ENCODE measurements at regions not wholly inside any gene's neighbourhood (a gene's known extent, or its start where the extent isn't known, plus 50 kb on each side); places are given as distances from the start of the nearest gene placed in this dataset.
A peak's percentile ranks its signal among the peaks of the same experiment; 100 is the strongest.

DNA sequence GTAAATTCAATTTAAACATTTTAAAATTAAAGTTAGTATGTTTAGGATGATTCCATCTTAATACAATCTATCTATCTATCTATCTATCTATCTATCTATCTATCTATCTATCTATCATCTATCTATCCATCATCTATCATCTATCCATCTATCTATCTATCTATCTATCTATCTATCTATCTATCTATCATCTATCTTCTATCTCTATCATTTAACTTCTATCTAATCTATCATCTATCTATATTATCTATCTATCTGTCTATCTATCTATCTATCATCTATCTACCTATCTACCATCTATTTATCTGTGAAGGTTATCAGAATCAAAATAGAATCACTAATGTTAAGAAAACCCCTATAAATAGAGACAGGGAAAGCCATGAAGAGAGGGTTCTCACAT is 78.3 kb downstream of the RAMP3 start:
- DNase-seq = no peak

DNA sequence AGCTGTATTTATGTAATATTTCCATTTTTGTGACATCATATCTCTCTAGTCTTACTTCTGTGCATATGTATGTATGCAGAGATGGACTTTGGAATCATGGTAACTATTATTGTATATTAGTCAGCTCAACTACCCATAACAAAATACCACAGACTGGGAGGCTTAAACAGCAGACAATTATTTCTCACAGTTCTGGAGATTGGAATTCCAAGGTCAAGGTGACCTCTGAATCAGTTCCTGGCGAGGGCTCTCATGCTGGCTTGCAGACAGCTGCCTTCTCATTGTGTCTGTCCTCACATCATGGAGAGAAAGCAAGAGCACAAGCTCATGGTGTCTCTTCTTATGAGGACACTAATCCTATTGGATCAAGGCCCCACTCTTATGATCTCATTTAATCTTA is 79.1 kb downstream of the RAMP3 start:
- no peak for DNase-seq

DNA sequence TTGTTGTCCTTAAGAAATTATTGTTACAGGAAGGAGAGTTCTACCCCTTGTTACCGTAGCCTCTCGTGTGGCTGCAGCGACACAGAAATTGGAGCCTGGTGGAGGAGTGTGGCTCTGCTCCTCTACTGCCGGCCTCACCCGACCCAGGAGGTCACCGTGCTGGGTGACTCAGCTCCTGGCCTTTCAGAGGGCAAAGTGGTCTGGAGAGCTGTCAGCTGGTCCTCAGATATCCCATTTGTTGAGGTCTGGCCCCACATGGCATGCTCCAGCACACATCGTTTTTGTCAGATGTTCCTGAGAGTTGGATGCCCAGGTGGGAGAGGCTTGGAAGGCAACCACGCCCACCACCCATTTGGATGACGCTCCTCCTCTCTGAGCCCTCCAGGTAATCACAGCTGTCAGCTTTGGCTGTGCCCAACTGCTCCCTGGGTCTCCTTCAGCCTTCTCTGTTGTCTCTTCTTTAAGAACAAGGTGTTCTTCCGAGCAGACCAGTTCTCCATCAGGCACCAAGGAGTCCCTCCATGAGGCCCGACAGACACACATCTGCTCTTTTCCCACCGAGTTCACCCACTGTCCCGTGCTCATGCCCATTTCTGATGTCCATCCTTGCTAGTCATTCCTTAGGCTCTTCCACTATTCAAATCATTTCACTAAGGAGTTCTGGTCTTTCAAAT is 80.3 kb downstream of the RAMP3 start:
- DNase-seq = no peak

DNA sequence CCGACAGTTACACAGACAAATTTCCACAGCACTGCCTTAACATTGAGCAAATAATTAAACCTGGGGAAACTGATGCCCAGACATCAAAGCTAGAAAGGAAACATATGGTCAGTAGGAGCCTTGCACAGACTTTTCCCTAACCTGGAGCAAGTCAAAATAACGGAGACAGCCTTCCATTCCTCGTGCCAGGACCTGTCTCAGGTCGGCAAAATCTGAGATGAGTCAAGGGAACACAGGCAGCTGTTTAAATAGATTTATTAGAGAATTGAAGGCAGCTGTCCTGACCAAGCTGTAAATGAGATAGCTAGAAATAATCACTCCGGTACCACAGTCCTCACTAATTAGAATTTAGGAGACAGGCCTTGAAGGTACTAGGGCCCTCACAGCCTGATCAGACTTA is 81.2 kb downstream of the RAMP3 start:
- no peak for DNase-seq

DNA sequence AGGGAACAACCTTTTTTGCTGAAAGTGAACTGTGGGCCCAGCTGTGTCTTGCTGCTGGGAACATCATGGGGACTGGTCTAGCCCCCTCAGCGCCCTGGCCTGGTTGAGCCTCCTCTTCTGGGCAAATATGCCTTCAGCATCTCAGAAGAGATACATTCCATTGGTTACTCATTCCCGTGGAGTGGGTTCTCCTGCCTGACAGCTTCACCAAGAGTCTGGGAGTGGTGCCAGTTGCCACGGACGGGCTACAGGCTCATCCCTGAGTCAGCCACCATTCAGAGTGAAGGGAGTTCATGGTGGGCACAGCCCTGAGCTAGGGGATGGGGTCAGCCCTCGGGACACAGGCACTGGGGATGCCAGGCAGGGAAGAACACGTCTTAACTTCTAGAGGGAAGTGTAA is 81.9 kb downstream of the RAMP3 start:
- no peak for DNase-seq

DNA sequence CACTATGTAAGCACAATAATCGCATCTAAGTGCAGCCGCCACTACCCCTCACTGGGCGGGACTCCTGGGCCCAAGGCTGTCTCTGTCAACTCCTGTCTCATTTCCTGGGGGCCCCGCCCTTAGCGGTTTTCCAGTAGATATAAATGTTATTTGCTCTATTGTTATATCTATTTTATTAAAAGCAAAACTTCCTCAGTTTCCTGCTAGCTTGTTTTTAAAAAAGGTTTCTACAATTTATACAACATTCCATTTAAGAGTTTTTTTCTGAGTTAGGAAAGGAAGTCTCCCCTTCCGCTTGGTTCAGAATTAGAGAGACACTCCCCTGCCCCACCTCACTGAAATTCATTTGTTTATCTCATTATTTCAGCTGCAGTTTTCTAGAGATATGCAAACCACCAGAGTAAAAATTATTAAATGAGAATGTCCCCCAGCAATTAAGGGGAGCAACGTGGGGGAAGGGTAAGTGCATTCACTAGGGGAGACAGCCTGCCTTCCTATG is 82.7 kb downstream of the RAMP3 start:
- DNase-seq = no peak

DNA sequence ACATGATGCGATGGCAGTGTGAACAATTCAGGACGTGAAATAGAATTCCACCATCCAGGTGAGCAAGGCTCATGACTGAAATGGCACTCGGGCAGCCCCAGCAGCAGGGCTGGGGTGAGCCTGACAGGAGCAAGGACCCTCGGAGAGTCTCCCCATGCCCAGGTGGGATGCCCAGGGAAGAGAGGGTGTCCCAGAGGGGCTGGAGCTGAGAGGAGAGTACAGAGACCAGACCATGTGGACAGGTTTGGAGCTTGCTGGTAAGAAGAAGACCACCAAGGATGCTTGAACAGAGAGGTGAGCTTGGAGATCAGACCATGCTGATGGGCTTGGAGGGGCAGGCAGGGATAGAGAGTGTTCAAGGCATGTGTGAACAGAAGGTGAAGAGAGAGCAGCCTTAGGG is 83.3 kb downstream of the RAMP3 start:
- DNase-seq = no peak

DNA sequence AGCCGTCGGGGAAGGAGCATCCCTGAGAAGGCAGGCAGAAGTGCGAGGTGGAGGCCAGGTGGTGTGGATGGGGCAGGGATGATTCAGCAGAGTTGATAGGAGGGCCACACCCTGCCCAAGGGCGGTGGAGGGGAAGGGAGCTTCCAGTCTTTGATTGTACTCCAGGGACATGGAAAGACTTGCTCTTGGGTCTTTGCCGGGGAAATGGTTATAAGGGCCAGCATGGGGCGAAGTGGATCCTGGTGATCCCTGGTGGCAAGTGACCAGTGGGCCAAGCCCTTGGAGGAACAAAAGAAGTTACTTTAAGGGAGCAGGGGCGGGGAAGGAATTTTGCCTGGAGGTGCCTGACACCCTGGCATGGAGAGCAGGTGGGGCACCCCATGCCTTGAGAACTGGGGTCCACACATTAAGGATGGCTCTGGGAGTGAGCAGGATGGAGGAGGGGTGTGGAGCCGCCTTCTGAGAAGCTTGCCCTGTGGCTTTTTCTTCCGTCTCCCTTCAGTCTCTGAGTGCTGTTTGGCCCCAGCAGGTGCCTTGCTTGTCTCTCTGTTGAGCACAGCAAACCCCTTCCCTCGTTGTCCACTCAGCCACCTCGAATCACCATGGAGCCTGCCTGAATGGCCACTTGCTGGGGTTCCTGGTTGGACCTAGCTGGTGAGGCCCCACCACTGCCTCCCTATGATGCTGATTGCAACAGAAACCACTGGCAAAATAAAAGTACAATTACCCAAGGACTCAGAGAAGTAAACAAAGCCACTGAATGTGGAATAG is 83.9 kb downstream of the RAMP3 start:
- DNase-seq = no peak

DNA sequence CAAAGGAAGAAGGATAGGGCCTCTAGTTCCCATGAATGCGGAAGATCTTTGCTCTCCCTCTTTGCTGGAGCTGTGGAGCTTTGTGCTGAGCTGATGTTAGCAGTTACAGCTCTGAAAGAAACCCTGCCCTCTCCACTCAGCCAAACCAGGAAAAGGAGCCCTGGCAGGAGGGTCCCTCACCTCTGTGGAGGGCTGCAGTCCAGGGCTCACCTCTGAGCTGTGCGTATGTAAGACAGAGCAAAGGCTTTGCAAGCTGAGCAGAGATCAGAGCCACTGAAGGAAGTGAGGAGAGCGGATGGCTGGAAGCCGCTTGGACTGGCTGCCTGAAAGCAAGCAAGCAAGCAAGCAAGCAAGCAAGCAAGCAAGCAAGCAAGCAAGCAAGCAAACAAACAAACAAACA is 84.7 kb downstream of the RAMP3 start:
- DNase-seq = no peak

DNA sequence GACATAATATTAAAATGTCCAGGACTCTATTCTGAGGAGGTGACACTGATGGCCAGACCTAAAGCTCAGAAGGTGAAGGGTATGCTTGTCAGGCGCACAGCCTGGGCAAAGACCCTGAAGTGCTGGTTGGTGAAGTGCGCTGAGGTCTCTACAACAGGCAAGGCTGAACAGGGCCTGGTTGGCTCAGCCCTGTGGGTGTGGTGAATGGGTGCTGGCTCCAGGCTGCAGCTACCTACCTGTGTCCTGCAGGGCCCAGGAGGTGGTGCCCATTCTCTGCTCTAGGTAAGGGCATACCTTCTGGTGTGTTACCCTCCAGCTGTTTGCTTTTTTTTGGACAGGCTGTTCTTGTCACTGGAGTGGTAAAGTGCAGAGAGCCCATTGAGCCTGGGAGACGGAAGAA is 85.1 kb downstream of the RAMP3 start:
- no peak for DNase-seq

DNA sequence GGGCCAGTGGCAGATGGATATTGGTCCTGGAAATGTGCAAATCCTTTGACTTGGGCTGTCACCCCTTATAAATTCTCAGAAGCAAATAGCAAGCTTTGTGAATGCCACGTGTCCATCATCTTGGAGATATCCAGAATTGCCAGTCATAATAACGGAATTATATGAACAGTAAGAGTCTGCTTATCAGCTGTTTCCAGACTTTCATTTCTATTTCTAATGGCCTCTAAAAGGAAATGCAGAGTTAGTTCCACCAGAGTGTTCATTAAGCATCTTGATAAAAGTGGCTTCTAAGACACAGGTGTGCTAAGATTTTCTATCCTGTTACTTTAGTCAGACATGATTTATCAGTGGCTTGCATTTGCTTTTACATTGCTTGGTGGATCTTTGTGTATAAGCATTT is 87.4 kb downstream of the RAMP3 start:
- no peak for DNase-seq

DNA sequence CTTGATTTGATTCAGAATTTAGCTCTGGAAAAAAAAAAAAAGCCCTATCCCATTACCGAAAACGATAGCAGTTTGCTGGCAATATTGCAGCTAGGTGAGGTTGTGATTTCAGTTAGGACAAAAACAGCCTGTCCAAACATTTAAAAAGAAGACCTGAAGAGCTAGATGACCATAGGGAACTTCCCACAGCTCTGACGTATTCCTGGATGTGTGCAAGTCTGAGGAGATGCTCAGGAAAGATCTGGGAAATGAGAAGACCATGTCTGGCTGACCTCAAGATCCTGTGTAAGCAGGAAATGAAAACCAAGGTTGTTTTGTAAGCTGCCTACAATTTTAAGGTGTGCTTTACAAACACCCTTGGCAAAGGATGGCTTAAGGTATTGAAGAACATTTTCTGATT is 88.7 kb downstream of the RAMP3 start:
- no peak for DNase-seq

DNA sequence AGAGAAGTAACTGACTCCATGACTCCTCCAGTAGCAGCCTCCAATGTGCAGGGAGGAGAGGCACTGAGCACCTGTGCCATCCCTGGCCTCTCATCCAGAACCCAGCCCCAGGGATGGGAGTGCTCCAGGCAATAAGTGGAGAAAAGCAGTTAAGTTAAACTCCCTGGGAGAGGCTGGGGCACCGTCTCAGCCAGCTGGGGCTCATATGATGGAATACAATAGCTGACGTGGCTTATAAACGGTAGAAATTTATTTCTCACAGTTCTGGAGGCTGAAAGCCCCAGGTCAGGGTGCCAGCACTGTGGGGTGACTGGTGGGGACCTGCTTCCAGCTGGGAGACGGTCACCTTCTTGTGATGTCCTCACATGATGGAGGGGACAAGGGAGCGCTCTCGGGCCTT is 94.7 kb downstream of the RAMP3 start:
- DNase-seq = no peak

DNA sequence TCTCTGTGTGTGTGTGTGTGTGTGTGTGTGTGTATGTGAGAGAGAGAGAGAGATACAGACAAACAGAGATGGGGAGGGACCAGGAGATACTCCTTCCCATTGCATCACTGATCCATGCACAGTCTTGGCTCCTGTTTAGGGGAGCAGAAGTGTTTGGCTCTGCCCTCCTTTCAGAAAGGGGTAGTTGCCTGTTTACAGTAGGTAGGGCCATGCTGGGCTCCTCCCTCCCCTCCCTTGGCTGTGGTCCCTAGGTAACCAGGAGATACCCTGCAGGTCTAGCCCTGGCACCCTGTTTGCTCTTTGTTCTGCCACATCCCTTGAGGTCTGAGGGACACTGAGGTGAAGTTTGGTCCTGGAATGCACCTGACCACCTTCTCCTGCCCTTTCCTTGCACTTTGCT is 95.3 kb downstream of the RAMP3 start:
- DNase-seq = no peak

DNA sequence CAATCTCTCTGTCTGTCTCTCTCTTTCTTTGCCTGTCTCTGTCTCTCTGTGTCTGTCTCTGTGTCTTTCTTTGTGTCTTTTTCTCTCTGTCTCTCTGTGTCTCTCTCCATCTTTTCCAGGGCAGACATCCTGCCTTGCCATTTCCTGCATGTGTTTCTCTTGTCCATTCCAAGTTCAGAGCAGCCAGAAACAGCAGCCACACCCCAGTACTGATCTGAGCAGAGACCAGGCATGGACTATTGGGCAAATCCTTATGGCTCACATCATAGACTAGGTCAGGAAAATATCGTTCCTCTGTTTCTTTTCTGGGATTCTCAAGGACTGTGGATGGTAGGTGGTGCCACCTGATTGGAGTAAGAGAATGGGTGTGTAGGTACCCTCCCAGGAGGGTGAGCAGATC is 95.8 kb downstream of the RAMP3 start:
- no peak for DNase-seq

DNA sequence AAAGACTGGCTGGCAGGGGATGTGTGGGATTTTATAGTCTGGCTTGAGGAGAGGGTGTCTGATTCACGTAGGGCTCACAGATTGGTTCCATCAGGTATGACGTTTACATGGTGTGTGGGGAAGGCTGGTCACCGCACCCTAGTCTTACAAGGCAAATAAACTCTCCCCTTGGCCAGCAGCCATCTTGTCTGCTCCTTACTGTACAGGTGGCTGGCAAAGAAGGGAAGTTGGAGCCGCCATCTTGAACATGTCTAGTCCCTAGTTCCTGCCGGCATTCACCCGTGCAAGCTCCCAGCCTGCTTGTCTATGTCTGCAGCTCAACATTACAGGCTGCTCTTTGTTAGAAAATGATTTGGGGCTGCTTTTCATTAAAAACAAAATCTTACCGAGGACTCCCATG is 97.6 kb downstream of the RAMP3 start:
- DNase-seq = no peak

DNA sequence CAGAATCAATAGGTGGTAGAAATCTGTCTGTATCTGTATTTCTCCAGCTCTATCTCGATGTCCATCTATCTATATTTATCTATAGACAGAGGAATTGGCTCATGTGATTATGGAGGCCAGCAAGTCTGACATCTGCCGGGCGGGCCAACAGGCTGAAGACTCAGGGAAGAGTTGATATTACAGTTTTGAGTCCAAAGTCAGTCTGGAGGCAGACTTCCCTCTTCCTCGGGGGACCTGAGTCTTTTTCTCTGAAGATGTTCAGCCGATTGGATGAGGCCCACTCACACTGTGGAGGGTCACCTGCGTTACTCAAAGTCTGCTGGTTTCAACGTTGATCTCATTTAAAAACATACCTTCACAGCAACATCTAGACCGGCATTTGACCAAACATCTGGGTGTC is 98.7 kb downstream of the RAMP3 start:
- DNase-seq = no peak

DNA sequence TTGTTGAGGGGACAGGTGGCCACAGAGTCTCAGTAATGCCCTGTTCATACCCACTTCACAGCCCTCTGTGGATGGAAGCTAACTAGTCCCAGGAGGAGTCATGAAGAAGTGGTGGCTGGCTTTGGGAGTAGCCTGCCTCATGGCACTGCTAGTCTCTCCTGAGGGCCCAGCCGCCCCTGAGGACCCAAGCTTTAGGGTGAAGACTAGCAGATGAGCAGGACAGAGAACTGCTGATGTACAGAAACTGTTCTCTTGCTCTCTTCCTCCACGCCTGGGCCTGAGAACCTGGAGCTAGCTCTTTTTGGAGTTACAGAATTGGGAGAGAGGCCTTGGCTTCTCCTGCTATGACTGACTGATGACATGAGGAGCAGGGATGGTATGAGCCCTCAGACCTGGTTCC is 99.2 kb downstream of the RAMP3 start:
- no peak for DNase-seq

DNA sequence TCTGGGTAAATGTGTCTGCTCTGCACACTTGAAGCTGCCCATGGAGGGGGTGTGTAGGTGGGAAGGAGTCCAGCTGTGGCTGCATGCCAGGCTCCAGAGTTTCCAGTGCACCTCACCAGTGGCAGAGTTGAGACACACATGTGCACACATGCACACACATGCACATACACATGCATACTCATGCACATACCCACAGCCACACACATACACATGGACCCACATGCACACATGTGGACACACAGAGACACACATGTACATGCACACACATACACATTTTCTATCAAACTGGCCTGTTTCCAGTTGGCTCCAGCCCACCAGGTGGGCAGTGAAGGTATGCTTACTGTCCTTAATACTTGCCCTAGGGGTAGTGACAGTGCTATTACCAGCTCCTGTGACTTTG is 99.7 kb downstream of the RAMP3 start:
- no peak for DNase-seq

DNA sequence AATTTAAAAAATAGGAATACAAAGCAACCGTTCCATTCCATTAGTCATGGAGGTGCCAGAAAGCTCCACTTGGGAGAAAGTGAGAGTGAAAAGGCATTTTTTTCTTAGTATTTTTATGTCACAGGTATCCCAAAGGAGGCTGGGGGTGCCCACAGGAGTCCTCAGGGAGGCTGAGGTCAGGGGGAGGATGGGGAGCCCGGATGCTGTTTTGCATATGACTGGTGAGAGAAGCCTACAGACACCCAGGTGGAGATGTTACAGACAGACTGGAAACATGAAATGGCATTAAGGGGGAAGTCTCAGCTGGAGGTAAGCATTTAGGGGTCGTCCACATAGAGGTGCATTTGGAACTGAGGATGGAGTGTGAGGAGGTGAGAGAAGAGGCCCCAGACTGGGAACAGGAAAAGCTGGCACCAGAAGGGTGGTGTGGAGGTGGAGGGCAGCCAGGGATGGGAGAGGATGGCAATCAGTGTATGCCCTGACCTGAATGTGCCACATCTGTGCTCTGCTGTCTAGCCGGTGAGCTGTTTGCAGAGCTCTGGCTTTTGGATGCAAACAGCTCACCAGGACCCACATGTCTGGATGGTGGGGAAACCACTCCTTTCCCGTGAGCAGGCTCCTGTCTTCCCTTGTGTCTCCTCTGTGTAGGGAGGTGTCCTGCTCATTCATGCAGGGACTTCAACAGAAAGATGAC is 101.1 kb downstream of the RAMP3 start:
- DNase-seq = no peak

DNA sequence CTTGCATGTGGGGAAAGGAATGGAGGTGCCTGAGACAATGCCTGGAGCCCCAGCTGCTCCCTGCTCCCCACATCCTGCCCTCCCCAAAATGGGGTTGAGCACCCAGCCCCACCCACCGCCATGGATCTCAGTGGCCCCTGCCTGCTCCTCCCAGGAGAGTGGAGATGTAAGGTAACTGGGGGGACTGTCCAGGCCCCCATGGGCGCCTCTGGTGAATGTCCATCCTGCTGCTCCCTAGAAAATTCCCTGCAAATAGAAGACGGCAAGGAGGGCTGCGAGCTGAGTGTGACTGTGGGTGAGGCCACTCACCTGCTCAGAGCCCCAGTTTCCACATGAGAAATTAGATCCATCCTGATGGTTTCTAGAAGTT is 101.6 kb downstream of the RAMP3 start:
- DNase-seq = no peak

DNA sequence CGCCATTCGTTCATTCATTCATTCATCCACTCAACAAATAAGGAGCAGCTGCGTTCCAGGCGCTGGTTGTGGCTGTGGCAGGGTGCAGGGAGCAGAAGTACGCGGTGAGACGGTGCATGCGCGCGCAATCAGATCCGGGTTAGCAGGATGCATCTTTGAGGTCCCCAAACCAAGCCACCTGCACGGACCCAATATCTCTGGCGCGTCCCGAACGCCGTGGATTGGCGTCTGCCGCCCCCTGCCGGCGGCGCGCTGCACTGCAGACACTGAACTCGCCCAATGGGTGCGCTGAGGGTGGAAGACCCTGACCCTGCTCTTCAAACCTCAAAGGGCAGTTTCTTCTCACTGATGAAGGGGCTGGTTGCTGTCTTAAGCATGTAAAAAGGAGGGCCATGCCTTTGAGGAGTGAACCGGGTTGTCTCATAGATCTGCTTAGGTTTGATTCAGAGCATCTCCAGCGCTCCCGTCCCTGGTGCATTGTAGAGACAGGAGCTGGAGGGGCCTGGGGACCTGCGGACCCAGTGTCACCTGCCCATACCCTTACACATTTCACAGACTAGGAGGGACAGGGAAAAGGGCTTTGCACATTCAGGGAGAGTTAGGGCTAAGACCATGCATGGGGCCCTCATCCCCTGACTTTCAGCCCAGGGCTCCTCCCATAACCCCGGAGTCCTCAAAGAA is 102.5 kb downstream of the RAMP3 start:
- peak; percentile 58 for DNase-seq

DNA sequence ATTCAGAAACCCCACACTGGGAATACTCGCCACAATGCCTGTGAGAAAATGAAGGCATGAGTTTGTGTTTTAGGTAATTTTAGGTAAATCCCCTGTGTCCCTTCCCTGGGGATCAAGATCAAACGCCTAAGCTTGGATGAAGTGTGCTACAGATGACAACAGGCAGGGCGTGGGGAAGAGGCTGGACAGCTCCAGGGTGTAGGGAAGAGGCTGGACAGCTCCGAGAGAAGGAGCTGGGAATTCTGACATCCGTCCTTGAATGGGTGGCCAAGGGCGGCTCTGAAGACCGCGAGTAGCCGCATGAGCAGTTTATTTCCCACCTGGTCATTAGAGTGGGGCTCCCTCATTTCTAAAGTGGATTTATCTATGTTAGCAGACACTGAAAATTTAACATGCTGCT is 109.7 kb downstream of the RAMP3 start:
- DNase-seq = no peak

DNA sequence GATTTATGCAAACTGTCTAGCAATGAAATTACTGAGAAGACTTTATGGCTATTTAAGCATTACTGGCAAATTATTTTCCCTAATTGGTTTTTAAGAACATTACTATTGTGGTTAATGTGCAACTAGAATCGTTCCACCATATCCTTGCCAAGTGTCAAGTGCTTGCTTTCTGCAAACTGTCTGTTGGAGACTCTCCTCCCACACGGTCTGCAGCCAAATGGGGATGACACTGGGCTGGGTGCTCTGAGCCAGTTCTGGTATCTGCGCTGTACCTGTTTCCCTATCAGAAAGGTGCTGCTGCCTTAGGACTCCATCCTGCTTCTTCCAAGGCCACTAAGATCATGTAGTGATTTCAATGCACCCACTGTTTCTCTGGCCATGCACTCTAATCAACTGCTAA is 110.4 kb downstream of the RAMP3 start:
- no peak for DNase-seq
